Retinal pigment epithelial cell (primary cell): ENCODE measurements at regions not wholly inside any gene's neighbourhood (a gene's known extent, or its start where the extent isn't known, plus 50 kb on each side); places are given as distances from the start of the nearest gene placed in this dataset.

ENCODE experiments used
- DNase-seq: peaks from one replicate; pipeline ENCODE4 v3.0.0-alpha.2; 2010; ENCODE audit warnings: low read depth
- H3K4me3 ChIP-seq: 2 replicates; pipeline ENCODE4 v1.5.1; 2011; ENCODE audit warnings: mild to moderate bottlenecking, low read length, control low read depth, moderate library complexity
- TF ChIP-seq, protein P1 (sequence below): conservative IDR thresholded peaks from 2 replicates; pipeline ENCODE4 v1.5.1; 2011; ENCODE audit warnings: low read depth, low read length, control low read depth, inconsistent platforms

DNA sequence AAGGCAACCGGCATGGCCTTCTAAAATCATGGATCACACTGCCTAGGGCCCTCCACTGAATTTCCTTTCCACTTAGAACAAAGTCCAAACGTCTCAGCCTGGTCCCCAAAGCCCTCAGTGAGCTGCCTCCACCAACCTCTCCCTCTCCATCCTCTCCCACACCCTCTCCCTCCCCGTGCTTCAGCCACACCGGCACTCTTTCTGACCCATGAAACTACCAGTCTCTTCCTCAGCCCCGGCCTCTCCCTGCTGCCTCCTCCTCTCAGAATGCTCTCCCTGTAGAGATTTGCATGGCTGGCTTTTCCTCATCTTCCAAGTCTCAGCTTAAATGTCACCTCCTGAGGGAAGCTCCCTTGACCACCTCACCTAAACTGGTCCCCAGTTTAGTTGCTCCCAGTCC lies 219.0 kb upstream of the ZMIZ1 start:
- TF ChIP-seq, protein P1, sequence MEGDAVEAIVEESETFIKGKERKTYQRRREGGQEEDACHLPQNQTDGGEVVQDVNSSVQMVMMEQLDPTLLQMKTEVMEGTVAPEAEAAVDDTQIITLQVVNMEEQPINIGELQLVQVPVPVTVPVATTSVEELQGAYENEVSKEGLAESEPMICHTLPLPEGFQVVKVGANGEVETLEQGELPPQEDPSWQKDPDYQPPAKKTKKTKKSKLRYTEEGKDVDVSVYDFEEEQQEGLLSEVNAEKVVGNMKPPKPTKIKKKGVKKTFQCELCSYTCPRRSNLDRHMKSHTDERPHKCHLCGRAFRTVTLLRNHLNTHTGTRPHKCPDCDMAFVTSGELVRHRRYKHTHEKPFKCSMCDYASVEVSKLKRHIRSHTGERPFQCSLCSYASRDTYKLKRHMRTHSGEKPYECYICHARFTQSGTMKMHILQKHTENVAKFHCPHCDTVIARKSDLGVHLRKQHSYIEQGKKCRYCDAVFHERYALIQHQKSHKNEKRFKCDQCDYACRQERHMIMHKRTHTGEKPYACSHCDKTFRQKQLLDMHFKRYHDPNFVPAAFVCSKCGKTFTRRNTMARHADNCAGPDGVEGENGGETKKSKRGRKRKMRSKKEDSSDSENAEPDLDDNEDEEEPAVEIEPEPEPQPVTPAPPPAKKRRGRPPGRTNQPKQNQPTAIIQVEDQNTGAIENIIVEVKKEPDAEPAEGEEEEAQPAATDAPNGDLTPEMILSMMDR: no peak
- DNase-seq: no peak
- H3K4me3 ChIP-seq: no peak overlapping the region

GRCh38 chr10:78850644-78851435 lies 217.9 kb upstream of the ZMIZ1 start:
- H3K4me3 ChIP-seq: no peak overlapping the region
- DNase-seq: no peak
- TF ChIP-seq, protein P1: no peak

- DNase-seq: no peak
- TF ChIP-seq, protein P1: no peak
- no peak overlapping the region for H3K4me3 ChIP-seq
Observed at GRCh38 chr10:78851647-78852046, 217.1 kb upstream of the ZMIZ1 start.

DNA sequence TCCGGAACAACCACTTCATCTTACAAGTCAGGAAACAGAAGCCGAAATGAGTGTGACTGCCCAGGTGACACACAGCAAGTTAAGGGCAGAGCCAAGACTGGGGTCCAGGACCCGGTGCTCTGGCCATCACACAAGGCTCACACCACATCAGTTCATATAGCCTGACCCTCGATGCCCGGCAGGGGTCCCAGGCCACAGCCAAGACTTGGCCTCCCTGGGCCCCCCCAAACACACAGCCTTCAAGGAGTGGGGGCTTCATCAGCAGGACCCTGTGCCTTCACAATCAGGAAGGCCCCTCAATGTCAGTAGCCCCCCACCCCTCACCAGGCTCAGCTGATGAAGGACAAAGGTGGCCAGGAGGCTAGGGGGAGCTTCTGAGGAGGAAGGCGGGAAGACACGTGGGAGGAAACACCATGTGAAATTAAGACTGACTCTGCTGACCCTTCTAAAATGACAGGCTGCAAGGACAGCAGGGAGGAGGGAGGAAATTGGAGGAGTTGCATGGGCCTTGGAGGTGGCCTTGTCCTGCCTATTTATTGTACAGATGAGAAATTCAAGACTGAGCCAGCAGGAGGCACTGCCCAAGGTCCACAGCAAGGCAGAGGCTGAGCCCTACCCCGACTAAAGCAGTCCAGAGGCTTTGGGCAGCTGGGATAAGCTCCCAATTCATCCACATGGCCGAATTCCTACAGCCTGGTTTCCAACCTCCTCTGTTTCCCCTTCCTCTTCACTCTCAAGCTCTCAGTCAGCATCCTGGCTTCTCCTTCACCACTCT lies 216.1 kb upstream of the ZMIZ1 start:
- no peak for DNase-seq
- no peak overlapping the region for H3K4me3 ChIP-seq
- TF ChIP-seq, protein P1: peak; percentile 45

DNA sequence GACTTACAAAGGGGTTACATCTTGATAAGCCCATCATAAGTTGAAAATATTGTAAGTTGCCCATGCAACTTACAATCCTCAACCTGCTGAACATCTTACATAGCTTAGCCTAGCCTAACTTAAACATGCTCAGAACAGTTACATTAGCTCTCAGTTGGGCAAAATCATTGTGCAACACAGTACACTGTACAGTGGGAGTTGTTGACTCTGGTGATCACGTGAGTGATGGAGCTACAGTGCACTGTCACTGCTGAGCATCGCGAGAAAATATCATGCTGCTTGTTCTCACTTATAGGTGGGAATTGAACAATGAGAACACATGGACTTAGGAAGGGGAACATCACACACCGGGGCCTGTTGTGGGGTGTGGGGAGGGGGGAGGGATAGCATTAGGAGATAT lies 214.9 kb upstream of the ZMIZ1 start:
- no peak for DNase-seq
- no peak overlapping the region for H3K4me3 ChIP-seq
- TF ChIP-seq, protein P1: no peak

DNA sequence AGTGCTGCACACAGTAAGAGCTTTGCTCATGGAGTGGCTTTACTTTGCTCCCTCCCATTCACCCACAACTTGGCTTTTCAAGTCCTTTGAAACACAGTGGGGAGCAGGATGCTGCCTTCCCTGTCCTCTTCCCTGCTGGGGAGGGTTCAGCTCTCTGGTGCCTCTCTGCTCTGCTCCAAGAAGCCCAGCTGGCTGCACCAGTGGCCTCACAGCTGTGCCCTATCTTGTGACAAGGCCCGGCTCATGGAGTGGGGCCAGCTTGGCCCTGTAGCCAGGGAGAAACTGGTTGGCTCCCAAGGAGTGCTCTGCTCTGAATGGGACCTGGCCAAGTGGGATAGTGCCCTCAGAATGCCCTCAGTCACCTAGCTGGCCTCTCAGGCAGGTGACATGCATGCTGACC lies 212.3 kb upstream of the ZMIZ1 start:
- no peak overlapping the region for H3K4me3 ChIP-seq
- no peak for DNase-seq
- TF ChIP-seq, protein P1: no peak

DNA sequence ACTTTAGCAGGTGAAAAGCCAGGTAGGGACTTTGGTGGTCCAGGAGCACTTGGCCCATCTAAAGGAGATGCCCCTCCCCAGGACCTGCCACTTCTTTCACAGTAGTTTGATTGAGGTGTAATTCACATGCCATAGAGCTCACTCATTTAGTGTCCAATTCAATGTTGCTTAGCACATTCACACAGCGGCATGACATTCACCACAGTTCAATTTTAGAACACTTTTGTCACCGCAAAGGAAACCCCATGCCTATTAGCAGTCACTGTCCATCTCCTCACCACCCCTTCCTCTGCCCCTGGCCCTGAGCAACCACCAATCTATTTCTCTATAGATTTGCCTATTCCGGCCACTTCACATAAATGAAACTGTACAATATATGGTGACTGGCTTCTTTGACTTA lies 211.6 kb upstream of the ZMIZ1 start:
- no peak overlapping the region for H3K4me3 ChIP-seq
- TF ChIP-seq, protein P1: no peak
- DNase-seq: no peak
